IMR-90 (cell line): ENCODE measurements at regions not wholly inside any gene's neighbourhood (a gene's known extent, or its start where the extent isn't known, plus 50 kb on each side); places are given as distances from the start of the nearest gene placed in this dataset.

ENCODE experiments used
- CTCF ChIP-seq: conservative IDR thresholded peaks from 2 replicates; pipeline ENCODE4 v1.5.1; 2012; ENCODE audit warnings: mild to moderate bottlenecking, low read depth, low read length, improper control_type of control experiment
- FOS ChIP-seq: fragments of 150-350 bp; IDR thresholded peaks from 2 replicates; pipeline ENCODE4 v1.6.1; 2016; ENCODE audit warnings: low read depth, low read length
- MAFK ChIP-seq: IDR thresholded peaks from 2 replicates; pipeline ENCODE4 v1.6.1; 2012; ENCODE audit warnings: low read depth, low read length, improper control_type of control experiment
- POLR2A ChIP-seq: IDR thresholded peaks from 2 replicates; pipeline ENCODE4 v1.6.1; 2012; ENCODE audit warnings: mild to moderate bottlenecking, low read depth, low read length

GRCh38 chr5:166329149-166329800 is 1962.2 kb upstream of the WWC1 start:
- TF ChIP-seq CTCF (no peak), MAFK (no peak), POLR2A (no peak), FOS (no peak)
